Kidney capillary endothelial cell (primary cell): ENCODE measurements at regions not wholly inside any gene's neighbourhood (a gene's known extent, or its start where the extent isn't known, plus 50 kb on each side); places are given as distances from the start of the nearest gene placed in this dataset.

Experiments used
- DNase-seq: peaks from one replicate; pipeline ENCODE4 v3.0.0-alpha.2; 2018; ENCODE audit warnings: low spot score

DNA sequence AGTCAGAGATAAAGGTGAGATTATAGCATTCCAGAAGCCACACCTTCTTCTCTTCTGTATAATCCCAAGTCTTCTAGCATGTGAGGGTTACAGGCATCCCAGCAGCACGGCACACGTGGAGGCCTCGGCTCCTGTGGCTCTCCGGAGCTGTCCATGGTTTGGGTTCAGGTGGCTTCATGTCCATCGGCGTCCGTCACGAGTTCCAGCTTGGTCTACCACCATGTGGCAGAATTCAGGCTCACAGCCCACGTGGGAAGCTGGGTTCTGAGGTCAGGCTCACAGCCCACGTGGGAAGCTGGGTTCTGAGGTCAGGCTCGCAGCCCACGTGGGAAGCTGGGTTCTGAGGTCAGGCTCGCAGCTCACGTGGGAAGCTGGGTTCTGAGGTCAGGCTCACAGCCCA is 378.3 kb upstream of the SALL3 start:
- no peak for DNase-seq

GRCh38 chr18:78601923-78602322 is 377.7 kb upstream of the SALL3 start:
- DNase-seq: no peak

- DNase-seq: no peak
Measured at GRCh38 chr18:78602430-78602829, 377.2 kb upstream of the SALL3 start.

DNA sequence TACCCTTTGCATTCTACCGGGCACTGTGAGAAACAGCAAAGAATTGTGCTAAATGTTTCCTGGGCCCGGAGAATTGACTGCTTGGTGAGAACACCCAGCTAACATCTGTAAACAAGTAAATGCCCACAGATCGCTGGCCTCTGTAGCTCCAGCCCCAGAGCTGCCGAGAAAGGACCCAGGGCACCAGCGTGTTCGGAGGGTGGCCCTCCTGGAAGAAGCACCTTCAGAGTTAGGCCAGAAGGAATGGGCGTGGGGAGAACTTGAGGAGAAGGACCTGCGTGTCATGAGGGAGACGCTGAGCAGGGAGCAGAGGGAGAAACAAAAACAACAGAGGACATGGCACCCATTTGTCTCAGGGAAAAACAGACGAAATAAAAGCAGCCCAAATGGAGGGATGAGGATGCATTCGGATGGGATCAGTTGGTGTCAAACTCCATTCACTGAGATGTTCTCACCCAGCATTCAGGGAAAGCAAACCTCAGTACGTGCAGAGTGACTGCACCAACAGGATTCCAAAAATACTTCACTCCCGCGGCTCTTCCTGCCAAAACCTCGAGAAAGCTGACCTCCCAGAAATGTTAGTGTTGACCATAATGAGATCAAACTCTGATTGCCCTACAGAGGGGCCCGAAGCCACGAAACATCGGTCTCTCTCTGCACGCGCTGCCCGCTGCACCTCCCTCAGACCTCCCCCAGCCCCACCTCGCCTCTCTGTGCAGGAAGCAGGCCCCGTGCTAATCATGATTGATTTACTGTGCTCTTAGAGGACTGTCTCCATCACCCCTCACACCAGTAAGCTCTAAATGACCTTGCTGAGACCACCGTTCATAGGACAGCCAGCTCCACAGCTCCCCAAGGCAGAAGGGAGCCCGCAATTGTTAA is 376.3 kb upstream of the SALL3 start:
- no peak for DNase-seq

DNA sequence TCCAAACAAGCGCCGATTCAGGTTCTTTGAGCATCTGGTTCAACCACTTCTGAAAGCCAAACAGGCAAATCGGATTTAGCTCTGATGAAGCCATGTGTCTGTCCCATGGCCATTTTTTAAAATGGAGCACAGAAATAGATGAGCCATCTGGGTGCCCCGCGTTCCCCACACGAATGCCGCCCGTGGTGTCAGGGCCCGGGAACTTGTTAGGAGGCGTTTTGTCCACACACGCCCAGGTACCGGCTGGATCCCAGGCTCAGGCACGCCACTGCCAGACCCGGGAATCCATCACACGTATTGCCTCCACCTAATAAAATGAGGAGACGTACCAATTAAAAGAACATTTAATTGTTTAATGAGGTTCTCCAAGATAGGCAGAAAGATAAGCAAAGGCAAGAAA is 374.4 kb upstream of the SALL3 start:
- DNase-seq: no peak

- DNase-seq: no peak
Measured at GRCh38 chr18:78607221-78607620, 372.4 kb upstream of the SALL3 start.

DNA sequence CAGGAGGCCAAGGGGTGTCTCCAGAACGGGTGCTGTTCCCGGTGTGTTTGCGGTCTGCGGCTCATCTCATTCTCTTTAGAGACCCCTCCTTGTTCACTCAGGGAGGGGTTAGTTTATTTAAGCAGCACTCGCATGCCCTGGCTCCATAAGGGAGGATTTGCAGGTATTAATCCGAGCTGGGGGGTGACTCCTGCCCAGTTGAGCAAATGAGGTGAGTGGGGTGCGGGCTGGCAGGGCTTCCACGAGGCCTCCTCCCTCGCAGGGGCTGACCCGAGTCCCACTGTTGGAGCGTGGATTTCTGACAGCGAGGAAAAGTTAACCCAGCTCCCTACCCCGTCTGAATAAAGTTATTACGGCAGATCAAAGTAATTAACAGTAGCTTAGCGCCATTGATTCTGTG is 371.8 kb upstream of the SALL3 start:
- DNase-seq: no peak

DNA sequence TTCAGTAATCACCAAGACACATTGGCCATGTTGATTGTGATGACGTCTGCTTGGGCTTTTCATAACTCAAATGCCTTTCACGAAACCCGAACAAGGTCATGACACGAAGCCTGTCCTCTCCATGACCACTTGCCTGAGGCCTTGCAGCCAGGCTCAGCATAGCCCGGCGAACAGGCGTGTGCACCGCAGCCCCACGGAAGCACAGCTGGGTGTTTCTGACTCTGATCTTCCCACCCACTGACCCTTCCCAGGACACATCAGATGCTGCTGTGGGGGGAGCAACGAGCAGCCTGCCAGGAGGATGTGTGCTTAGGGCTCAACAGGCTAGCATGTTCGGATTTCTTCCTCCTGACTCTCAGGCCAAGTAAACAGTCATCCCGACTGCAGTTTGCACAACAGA is 369.4 kb upstream of the SALL3 start:
- no peak for DNase-seq

GRCh38 chr18:78611201-78611800 is 368.3 kb upstream of the SALL3 start:
- no peak for DNase-seq

- no peak for DNase-seq
Measured at GRCh38 chr18:78611869-78612268, 367.7 kb upstream of the SALL3 start.

DNA sequence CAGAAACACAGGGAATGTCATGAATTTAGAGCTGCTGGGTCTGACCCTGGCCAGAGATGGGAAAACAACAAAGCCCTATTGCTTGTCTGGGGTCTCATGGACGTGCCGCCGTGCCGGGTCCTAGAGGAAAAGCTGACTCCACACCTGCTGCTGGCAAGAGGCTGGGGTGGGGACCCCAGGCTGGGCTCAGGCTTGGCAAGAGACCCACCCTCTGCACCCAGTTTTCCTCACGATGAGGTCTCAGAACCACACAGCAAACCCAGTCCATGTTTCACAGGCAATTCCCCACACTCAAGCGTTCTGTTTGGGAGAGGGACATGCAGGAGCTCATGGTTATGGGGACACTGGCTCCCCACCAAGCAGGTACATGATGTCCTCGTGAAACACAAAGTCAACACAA is 367.3 kb upstream of the SALL3 start:
- DNase-seq: no peak

DNA sequence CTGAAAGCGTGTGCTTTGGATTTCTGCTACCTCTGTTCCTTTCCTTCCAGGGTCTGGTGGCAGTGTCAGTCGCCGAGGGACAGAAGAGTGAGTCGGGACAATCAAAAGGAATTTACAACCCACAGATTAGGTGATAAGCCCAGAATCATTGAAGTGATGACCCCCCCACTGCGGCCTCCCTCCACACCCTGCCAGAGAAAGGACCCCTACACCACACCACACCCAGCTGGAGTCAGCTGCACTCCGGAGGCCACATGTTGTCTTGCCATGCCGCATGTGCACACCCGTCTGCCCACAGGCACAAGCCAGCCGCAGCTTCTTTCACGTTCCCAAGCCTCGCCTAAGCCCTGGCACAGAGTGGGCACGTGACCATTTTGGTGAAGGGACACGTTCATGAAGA is 366.8 kb upstream of the SALL3 start:
- no peak for DNase-seq

DNA sequence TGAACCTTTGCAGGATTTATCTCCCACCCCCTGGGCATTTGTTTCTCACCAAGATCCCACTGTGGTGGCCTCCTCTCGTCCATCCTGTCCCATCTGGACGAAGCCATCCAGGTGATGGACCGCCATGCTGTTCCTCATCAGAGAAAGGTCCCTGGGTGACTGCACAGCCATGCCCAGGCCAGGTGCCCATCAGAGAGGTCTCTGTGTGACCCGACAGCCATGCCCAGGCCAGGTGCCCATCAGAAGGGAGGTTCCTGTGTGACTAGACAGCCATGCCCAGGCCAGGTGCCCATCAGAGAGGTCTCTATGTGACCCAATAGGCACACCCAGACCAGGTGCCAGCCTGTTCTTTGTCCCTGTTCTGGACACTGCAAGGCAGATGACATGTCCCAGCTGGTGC is 360.9 kb upstream of the SALL3 start:
- DNase-seq: no peak

DNA sequence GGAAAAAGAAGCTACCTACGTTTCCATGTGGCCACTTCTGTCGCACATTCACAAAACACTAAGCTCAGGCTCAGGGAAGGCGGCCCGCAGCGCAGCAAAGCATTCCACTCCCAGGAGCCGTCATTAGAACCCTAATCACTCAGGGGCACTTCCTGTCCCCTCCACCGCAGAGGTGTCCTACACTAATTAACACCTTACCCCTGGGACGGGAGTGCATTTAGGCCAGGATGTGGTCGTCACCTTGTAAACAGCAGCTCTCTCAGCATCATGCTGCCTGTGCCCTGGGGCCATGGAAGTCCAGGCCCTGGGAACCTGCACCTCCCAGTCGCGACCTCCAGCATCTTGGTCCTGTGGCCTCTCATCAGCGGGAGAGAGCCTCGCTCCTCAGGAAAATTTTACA is 359.8 kb upstream of the SALL3 start:
- no peak for DNase-seq

DNA sequence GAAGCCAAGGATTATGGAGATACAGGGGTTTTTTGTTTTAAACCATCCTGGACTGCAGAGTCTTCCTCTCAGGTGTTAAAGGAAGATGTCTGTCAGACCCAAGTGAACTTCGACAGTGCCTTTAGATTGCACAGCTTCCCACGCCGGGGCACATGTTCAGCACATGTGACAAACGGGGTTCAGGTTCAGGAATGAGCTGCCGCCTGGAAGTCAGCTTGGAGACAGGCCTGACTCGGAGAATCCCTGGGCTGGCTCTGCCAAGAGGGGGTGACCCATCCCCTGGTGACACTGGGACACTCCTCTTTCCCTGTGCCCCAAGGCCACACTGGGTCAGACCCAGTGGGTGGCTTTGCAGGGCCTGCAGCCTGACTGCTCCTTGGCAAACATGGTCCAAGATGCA is 359.3 kb upstream of the SALL3 start:
- DNase-seq: no peak

DNA sequence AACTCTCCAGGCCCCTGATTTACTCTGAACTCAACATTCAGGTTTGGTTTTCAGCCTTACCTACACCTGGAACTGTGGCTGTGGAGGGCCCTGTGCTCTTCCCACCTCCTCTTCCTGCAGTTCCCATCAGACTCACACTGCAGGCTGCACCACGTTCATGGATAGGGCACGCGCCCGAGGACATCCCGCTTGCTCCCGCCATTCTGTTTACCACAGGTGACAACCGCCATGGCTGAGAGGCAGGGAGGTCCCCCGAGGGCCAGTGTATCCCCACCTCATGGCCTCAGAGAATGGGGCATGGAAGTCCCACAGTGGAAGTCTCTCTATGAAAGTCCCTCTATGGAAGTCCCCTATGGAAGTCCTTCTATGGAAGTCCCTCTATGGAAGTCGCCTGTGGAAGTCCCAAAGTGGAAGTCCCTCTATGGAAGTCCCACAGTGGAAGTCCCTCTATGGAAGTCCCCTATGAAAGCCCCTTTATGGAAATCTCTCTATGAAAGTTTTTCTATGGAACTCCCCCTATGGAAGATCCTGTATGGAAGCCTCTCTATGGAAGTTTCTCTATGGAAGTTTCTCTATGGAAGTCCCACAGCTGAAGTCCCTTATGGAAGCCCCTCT is 358.4 kb upstream of the SALL3 start:
- no peak for DNase-seq

DNA sequence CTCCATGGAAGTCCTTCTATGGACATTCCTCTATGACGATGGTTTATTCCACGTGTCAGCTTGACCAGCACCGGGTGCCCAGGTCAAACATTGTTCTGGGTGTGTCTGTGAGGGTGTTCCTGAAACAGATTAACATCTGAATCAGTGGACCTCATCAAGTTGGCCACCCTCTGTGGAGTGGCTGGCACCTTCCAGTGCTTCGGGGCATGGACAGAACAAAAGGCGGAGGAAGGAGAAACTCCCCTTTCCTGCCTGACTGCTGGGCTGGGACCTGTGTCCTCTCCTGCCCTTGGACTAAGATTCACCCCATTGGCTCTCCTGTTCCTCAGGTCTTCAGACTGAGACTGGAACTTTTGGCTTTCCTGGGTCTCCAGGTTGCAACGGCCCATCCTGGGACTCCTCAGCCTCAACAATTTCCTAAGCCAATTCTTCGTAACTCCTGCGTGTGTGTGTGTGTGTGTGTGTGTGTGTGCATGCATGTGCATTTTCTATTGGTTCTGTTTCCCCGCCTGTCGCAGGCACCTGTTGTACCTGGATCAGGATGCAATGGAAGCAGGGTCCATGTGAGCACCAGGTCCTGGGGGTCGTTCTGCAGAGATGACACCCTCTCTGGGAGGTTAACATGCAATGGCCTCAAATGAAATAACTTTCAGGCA is 357.2 kb upstream of the SALL3 start:
- no peak for DNase-seq

GRCh38 chr18:78622907-78623541 is 356.6 kb upstream of the SALL3 start:
- no peak for DNase-seq

DNA sequence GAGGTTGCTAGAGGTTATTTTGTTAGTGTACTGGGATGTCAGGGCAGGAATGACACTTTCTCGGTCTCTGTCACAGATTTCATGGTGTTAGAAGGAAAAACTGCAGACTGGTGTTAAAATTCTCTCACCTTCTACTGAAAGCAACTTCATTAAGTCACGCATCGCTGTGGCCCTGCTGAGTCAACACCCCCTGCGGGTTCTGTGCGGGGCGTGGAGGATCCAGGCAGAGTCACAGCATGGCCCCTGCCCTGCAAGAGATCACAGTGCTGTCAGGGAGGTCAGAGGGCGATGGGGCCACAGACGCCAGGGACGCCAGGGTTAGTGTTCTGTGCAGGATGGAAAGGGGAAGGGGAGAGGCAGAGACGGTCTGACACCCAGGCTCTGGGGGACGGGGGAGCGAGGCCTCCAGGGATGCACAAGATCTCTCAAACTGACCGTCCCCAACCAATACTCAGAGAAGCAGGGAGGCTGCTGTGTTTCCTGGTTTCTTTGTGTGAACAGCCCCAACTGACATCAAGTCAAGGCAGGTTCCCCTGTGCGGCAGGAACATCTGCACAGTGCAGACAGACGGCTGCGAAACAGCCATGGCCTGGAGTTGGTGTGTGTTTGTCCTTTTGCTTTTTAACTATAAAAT is 354.9 kb upstream of the SALL3 start:
- DNase-seq: no peak

DNA sequence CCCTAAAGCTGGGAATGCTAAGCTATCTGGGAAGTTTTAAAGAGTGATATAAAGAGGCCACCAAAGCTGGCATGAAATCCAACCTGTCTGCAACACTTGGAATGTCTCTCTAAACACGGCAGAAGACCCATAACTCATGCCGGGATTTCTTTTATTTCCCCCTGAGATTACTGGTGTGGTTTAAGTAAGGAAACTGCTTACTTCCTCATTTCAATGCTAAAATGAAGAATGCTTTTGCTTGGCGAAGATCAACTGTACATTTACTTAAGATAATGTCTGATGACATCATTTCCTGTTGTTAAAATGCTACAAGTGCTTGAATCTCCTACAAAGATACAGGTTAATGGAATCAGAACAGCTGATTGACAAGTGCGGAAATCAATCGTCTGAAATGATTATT is 353.8 kb upstream of the SALL3 start:
- no peak for DNase-seq

DNA sequence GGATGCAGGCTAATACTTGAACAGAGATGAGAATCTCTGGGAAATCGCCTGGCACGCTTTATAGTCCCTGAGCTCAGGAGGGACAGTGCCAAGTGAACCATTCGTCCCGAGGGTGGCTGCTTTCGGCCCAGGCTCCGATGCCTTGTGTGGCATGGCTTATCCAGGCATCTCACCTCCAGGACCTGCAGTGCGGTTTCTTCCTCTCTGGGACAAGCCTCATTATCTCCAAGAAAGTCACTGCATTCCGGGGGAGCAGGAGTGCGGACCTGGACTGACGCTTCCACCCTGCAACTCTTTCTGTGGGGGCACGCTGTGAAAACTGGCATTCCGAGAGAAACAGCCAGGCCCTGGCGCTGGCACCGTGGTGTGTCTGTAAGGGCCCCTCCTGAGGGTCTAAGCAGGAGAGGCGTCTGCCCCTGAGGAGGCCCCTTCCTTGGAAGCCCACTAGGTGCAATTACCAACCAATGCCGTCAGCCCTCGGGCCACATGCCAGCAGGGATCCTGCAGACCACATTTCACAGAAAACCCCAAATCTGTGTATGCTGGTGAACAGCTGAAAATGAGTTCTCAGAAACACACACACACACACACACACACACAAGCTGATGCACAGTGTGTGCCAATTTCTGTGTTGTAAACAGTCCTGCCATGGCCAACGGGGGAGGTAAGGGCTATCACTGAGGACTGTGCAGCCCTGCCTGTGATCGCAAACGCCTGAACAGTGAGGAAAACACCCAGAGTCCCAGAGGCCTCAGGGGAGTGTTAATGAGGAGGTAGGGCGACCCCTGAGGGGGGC is 351.9 kb upstream of the SALL3 start:
- DNase-seq: no peak
